ENCODE measurements at regions not wholly inside any gene's neighbourhood (a gene's known extent, or its start where the extent isn't known, plus 50 kb on each side); places are given as distances from the start of the nearest gene placed in this dataset.

GRCh38 chrX:11867610-11868345 is 109.7 kb downstream of the MSL3 start:
- TF ChIP-seq POLR2AphosphoS5 (IDR thresholded peaks at IDR 0.05) (no peak), CTCF (IDR thresholded peaks at IDR 0.05) (no peak), POLR2A (IDR thresholded peaks at IDR 0.05) (no peak)
